A673 (cell line): ENCODE measurements at regions not wholly inside any gene's neighbourhood (a gene's known extent, or its start where the extent isn't known, plus 50 kb on each side); places are given as distances from the start of the nearest gene placed in this dataset.

ENCODE experiments used
- EZH2 ChIP-seq: fragments of 200-600 bp; sonication (generic); IDR thresholded peaks from 2 replicates; pipeline ENCODE4 v1.6.1; 2017; ENCODE audit warnings: borderline replicate concordance, low read depth, mild to moderate bottlenecking, mixed read lengths, antibody characterized with exemption, low read length; ENCODE audit not compliant: poor library complexity, severe bottlenecking
- TF ChIP-seq, protein P1 (sequence below): fragments of 300-800, 200-600 bp; sonication (generic); conservative IDR thresholded peaks from 2 replicates; pipeline ENCODE4 v1.5.1; 2017; ENCODE audit warnings: low read depth, mild to moderate bottlenecking, antibody characterized with exemption, low read length, moderate library complexity, mixed read lengths

GRCh38 chr6:164415832-164416563 is 893.4 kb downstream of the C6orf118 start:
- TF ChIP-seq EZH2 = no peak
- TF ChIP-seq, protein P1, sequence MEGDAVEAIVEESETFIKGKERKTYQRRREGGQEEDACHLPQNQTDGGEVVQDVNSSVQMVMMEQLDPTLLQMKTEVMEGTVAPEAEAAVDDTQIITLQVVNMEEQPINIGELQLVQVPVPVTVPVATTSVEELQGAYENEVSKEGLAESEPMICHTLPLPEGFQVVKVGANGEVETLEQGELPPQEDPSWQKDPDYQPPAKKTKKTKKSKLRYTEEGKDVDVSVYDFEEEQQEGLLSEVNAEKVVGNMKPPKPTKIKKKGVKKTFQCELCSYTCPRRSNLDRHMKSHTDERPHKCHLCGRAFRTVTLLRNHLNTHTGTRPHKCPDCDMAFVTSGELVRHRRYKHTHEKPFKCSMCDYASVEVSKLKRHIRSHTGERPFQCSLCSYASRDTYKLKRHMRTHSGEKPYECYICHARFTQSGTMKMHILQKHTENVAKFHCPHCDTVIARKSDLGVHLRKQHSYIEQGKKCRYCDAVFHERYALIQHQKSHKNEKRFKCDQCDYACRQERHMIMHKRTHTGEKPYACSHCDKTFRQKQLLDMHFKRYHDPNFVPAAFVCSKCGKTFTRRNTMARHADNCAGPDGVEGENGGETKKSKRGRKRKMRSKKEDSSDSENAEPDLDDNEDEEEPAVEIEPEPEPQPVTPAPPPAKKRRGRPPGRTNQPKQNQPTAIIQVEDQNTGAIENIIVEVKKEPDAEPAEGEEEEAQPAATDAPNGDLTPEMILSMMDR = no peak
